Testis (tissue), 2 donors: ENCODE measurements at regions not wholly inside any gene's neighbourhood (a gene's known extent, or its start where the extent isn't known, plus 50 kb on each side); places are given as distances from the start of the nearest gene placed in this dataset.

ENCODE experiments used
- POLR2A ChIP-seq: fragments of 450-650 bp; IDR thresholded peaks from one replicate; pipeline ENCODE4 v1.6.1; 2017; ENCODE audit warnings: antibody characterized with exemption, mild to moderate bottlenecking, moderate library complexity
- TF ChIP-seq, protein P1 (sequence below), 3 experiments: fragments of 450-650 bp in 2 of 3; fragments of 200-600 bp in 1 of 3; sonication (generic) in 1 of 3; IDR thresholded peaks; one replicate each; pipeline ENCODE4 v1.5.1; 2016 to 2019; ENCODE audit warnings: antibody characterized with exemption in 3 of 3, mild to moderate bottlenecking in 2 of 3, moderate library complexity in 1 of 3

- TF ChIP-seq POLR2A = no peak
- TF ChIP-seq, protein P1, sequence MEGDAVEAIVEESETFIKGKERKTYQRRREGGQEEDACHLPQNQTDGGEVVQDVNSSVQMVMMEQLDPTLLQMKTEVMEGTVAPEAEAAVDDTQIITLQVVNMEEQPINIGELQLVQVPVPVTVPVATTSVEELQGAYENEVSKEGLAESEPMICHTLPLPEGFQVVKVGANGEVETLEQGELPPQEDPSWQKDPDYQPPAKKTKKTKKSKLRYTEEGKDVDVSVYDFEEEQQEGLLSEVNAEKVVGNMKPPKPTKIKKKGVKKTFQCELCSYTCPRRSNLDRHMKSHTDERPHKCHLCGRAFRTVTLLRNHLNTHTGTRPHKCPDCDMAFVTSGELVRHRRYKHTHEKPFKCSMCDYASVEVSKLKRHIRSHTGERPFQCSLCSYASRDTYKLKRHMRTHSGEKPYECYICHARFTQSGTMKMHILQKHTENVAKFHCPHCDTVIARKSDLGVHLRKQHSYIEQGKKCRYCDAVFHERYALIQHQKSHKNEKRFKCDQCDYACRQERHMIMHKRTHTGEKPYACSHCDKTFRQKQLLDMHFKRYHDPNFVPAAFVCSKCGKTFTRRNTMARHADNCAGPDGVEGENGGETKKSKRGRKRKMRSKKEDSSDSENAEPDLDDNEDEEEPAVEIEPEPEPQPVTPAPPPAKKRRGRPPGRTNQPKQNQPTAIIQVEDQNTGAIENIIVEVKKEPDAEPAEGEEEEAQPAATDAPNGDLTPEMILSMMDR (IDR thresholded peaks at IDR 0.05) = no peak
These were observed 682.8 kb upstream of the KIRREL3 start for GRCh38 chr11:127683321-127683720.
